HG02970 (cell line): ENCODE measurements at regions not wholly inside any gene's neighbourhood (a gene's known extent, or its start where the extent isn't known, plus 50 kb on each side); places are given as distances from the start of the nearest gene placed in this dataset.

Experiments used
- ATAC-seq: cut with Tn5 transposase; IDR thresholded peaks from one replicate; pipeline ENCODE4 v1.9.1; 2021; ENCODE audit warnings: mild to moderate bottlenecking, moderate library complexity, moderate number of reproducible peaks; ENCODE audit not compliant: unreplicated experiment, low FRiP score

DNA sequence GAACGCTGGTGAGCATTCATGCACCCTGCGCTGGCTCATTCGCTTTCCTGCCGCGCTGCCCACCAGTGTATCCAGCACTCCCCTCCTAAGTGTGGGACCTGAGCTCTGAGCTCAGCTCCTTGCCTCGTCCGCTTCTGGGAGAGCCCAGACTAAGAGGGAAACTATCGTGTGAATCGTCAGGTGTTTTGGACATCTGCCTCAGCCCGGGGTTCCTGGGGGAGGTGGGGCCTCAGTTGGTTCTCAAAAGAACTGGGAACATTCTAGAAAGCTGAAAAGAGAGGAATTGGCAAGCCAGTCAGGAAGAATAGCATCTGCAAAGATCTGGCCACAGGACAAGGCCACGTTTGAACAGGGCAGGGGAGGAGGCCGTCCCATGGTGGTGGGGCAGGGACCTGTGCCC lies 205.4 kb upstream of the CIBAR2 start:
- no peak for ATAC-seq

DNA sequence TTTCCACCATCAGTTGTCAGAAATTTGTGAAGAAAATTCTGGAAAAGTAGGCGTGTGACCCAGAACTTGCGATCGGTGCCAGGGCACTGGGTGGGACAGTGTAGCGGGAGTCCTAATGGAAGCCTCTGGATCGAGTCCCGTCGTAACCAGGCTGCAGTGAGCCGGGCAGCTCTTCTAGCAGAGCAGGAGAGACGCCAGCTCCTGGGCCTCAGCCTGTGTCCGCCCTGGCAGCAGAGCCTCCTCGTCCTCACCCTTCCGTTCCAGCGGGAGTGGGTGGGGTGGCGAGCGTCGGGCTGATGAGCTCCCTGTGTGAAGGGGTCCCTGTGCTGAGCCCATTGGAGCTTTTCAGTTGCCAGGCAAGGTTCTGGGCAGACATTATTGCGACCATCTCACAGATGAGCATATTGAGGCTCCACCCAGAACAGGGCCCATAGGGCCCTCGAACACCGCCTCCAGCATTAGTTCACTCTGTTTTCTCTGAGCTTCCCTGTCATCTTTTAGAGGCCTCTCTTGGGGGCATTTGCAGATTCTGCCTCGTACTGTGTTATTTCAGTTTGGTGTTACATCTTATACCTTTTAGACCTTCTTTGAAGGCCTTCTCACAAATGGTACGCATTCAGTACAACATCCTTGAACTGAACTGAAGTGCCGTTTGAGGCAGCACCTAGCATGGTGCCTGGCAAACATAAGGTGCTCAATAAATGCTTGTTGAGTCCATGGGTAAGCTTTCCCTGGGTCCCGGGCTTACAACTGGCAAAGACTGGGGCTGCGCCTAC lies 207.1 kb upstream of the CIBAR2 start:
- no peak for ATAC-seq

DNA sequence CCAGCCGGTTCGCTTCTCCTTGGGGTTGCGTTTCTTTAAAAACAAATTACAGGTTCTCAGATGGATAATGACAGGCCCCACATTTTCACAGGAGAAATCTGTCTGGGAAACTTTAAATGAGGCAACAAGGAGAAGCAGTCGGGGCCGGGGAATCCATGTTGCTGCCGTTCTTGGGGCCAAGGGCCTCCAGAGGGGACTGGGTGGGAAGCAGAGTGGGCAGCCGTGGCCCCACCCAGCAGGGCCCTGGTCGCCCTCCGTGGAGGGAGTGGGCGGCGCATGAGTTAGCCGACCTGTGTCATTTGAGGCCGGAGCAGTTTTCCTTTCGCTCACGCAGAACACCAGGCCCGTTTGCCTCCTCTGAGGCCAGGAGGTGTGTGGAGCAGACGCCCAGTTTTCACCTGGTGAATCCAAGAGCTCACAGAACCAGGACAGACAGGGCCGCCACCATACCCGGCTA lies 207.7 kb upstream of the CIBAR2 start:
- no peak for ATAC-seq

DNA sequence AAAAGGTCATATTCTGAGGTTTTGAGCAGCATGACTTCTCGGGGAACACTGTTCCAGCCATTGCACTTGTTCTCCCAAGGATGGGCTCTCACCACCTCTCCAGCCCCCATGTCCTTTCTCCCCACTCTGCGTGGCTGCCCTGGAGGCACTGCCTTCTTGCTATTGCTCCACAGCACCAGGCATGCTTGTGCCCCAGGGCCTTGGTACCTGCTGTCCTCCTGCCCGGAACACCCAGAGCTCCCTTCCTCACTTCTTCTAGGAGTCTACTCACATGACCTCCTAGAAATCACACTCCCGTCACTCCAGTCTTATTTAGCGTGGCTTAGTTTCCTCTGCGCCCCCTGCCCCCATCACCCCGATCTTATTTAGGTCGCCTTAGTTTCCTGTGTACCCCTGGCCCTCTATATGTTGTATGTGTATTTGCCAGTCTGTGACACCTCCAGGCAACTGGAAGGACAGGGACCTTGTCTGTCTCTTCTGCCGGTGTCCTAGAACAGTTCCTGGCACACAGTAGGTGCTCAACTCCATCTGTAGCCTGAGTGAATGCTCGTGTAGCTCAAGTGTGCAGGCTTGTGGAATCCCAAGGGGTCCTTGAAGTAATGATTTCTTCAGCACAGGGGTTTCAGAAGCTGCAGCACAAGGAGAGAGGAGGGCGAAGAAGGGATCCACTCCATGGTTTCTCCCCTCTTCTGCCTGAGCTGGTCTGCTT lies 208.6 kb upstream of the CIBAR2 start:
- ATAC-seq, result no peak

DNA sequence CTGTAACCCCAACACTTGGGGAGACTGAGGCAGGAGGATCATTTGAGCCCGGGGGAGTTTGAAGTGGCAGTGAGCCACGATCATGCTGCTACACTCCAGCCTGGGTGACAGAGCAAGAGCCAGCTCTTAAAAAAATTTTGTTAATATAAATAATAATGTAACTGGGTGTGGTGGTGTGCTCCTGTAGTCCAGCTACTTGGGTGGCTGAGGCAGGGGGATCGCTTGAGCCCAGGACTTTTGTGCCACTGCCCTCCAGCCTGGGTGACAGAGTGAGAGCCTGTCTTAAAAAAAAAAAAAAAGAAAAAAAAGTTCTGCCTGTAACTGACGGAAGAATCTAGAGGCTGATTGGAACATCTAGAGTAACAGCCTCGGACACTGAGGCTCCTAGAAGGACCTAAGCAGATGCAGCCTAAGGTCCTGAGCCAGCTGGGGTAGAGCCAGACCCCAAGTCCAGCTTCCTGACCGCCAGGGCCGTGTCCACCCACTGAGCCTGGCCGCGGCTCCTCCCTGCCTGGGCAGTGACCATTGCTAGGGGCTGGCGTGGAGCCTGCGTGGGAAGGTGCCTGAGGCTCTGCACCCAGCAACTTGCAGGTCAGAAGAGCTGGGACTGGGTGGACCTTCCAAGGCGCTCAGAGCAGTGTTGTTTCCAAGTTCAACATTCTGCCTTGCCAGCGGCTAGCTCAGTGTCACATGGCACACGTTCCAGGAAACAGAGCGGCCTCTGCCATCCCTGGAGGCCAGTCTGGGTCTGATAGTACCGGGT lies 209.4 kb upstream of the CIBAR2 start:
- ATAC-seq, result no peak

DNA sequence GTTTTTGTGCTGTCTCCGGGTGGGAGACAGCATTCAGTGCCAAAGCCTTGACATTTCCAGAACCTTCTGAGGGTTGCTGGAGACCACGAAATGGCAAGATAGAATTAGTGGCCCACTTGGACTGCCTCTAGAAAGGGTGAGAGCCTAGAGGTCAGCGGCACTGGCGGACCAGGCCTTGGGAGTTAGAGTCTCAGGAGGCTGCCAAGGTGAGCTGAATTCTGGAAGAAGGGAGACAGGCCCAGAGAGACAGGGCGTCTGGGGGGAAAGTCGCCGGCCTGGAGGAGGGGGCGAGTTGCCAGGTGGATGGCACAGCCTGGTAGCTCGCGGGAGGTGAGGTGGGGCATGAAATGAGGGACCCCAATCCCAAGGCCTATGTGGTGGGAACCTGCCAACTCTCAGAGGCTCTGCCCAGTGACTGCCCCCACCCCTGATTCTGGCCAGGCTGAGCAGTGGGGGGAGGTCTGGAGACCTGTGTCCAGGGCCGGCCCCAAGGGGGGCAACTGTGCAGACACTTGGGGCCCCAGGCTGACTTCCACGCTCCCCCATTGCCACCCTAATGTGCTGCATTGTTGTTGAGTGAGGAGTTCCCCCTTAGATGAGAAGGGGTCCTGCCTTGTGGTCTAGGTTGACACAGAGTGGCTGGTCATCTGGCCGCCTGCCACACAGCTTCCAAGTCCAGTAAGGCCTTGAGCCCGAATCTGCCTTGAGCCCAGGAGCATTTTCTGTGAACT lies 211.1 kb upstream of the CIBAR2 start:
- ATAC-seq, result no peak

GRCh38 chr16:85323961-85324253 lies 211.6 kb upstream of the CIBAR2 start:
- no peak for ATAC-seq

GRCh38 chr16:85324488-85324887 lies 212.2 kb upstream of the CIBAR2 start:
- ATAC-seq, result no peak

- no peak for ATAC-seq
Measured at GRCh38 chr16:85326113-85326793, 214.0 kb upstream of the CIBAR2 start.

DNA sequence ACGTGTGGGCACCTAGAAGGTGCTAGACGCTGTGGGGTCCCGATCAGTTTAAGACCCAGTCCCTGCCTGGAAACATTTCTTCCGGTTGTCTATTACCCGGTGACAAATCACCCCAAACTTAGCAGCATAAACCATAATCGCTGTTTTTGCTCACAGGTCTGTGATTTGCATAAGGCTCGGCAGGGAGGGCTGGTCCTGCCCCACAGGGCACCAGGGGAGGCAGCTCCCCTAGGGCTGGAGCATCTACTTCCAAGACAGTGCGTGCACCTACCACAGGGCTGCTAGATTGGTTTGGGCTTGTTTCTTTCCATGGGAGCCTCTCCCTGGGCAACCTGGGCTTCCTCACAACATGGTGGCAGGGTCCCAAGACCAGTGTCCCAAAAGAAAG lies 214.5 kb upstream of the CIBAR2 start:
- no peak for ATAC-seq

DNA sequence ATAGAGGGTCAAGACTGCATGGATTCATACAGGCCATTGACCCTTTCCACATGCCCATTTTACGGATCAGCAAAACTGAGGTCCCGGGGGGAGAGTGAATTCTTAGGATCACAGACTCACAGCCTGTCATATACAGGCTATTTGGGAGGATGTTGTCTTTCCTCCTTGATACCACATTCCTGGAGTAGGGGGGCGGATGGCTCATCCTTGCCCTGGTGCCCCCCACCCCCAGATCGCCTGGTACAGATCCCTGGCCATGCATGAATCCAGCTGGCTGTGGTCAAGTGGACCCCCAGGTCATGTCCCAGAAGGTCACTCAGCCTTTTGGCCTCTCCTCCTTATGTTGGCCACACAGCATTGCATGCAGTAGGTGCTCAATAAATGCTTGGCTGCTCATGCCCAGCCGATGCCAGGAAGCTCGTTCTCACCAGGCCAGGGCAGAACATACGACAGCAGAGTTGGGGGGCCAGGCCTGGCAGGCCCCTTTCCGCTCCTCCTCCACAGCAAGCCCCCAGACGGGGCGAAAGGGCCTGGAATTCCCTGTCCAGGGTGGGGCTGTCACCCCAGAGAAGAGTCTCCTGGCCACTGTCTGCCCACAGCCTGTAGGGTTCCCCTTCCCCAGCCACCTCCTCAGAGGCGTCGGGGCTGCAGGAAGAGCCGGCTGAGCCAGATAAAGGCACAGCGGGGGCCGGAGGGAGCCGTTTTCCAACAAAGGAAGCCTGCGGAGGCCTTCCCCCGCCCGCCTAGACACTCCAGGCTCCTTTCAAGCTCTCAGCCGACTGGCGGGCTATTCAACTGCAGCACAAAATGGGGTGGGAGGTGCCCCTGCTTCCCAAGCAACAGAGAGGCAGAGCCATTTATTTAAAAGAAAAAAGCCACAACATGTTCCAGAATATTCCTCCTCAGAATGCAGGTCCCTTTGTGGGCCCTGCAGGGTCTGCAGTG lies 215.7 kb upstream of the CIBAR2 start:
- ATAC-seq, result no peak

DNA sequence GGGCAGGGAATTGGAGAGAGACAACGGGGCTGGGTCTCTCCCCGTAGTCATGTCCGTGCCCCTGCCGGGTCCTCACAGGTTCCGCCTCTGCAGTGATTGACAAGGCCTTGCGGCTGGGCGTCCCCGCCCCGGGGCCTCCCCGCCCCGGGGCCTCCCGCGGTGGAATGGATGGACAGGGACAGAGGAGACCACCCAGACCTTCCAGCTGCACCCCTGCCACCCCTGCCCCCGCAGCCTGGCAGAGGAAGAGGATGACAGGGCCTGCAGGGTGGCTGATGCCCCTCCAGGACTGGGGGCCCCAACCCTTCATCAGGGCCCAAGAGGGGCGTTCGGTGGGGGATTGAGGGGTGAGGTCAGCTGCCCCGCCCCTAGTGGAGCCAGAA lies 216.4 kb upstream of the CIBAR2 start:
- no peak for ATAC-seq

- no peak for ATAC-seq
Measured at GRCh38 chr16:85329059-85329812, 217.0 kb upstream of the CIBAR2 start.

GRCh38 chr16:85330006-85330693 lies 217.9 kb upstream of the CIBAR2 start:
- ATAC-seq, result no peak

GRCh38 chr16:85330694-85331188 lies 218.5 kb upstream of the CIBAR2 start:
- ATAC-seq, result no peak

GRCh38 chr16:85331688-85332087 lies 219.4 kb upstream of the CIBAR2 start:
- no peak for ATAC-seq

- no peak for ATAC-seq
Measured at GRCh38 chr16:85332175-85332574, 219.9 kb upstream of the CIBAR2 start.

DNA sequence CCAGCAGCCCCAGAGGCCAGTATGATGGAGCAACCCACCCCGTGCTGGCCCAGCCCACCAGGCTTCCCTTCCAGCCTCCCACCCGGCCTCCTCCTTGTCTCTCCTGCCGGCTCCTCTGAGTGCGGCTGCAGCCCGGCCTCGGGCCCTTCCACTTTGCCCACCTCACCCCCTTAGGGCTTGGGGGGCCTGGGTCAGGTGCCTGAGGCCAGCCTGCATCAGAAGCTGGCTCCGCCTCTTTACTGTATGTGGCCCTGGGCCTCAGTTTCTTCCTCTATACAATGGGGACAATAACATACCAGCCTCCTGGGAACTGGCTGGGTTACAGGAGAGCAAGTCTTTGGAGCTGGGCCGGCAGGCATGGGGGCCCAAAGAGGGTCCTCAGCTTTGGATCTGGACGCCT lies 221.1 kb upstream of the CIBAR2 start:
- no peak for ATAC-seq
